H9 (cell line): ENCODE measurements at regions not wholly inside any gene's neighbourhood (a gene's known extent, or its start where the extent isn't known, plus 50 kb on each side); places are given as distances from the start of the nearest gene placed in this dataset.

Source experiments
- DNase-seq: peaks from one replicate; pipeline ENCODE4 v3.0.0-alpha.2; 2017
- H2AFZ ChIP-seq: one replicate; pipeline ENCODE4 v1.6.1; 2013; ENCODE audit warnings: mild to moderate bottlenecking, low read length, control low read depth, moderate library complexity
- H2AK5ac ChIP-seq: 2 replicates; pipeline ENCODE4 v1.6.1; 2013; ENCODE audit warnings: low read length, control low read depth, mixed read lengths; ENCODE audit not compliant: insufficient read length
- H2BK120ac ChIP-seq: one replicate; pipeline ENCODE4 v1.6.1; 2013; ENCODE audit warnings: low read depth, mild to moderate bottlenecking, low read length, control low read depth, inconsistent platforms; ENCODE audit not compliant: poor library complexity, severe bottlenecking
- H2BK12ac ChIP-seq: 2 replicates; pipeline ENCODE4 v1.6.1; 2013; ENCODE audit warnings: low read length, control low read depth, mixed read lengths, low read depth; ENCODE audit not compliant: insufficient read length
- H2BK15ac ChIP-seq: 2 replicates; pipeline ENCODE4 v1.6.1; 2013; ENCODE audit warnings: low read depth, low read length, control low read depth
- H2BK20ac ChIP-seq: one replicate; pipeline ENCODE4 v1.6.1; 2013; ENCODE audit warnings: low read depth, mild to moderate bottlenecking, low read length, control low read depth, inconsistent platforms; ENCODE audit not compliant: poor library complexity, severe bottlenecking
- H2BK5ac ChIP-seq: 2 replicates; pipeline ENCODE4 v1.6.1; 2013; ENCODE audit warnings: low read length, control low read depth, mixed read lengths; ENCODE audit not compliant: insufficient read length
- H3K14ac ChIP-seq: 2 replicates; pipeline ENCODE4 v1.6.1; 2013; ENCODE audit warnings: low read length, control low read depth; ENCODE audit not compliant: insufficient read depth
- H3K18ac ChIP-seq: 2 replicates; pipeline ENCODE4 v1.6.1; 2013; ENCODE audit warnings: low read depth, mild to moderate bottlenecking, mixed read lengths, low read length, control low read depth; ENCODE audit not compliant: insufficient read length
- H3K23ac ChIP-seq: 2 replicates; pipeline ENCODE4 v1.6.1; 2013; ENCODE audit warnings: low read length, control low read depth, mixed read lengths, low read depth; ENCODE audit not compliant: insufficient read length
- H3K23me2 ChIP-seq: 2 replicates; pipeline ENCODE4 v1.6.1; 2013; ENCODE audit warnings: low read depth, mild to moderate bottlenecking, mixed read lengths, low read length, control low read depth; ENCODE audit not compliant: insufficient read length, poor library complexity, severe bottlenecking
- H3K27ac ChIP-seq: 2 replicates; pipeline ENCODE4 v1.5.1; 2013; ENCODE audit warnings: low read length, control low read depth, mixed read lengths, low read depth; ENCODE audit not compliant: insufficient read length
- H3K27me3 ChIP-seq: 2 replicates; pipeline ENCODE4 v1.6.1; 2013; ENCODE audit warnings: low read length, control low read depth, inconsistent platforms; ENCODE audit not compliant: insufficient read depth
- H3K4ac ChIP-seq: 2 replicates; pipeline ENCODE4 v1.6.1; 2013; ENCODE audit warnings: low read depth, mild to moderate bottlenecking, control low read depth, inconsistent platforms, low read length, moderate library complexity
- H3K4me1 ChIP-seq: 2 replicates; pipeline ENCODE4 v1.6.1; 2013; ENCODE audit warnings: low read length, control low read depth, inconsistent platforms; ENCODE audit not compliant: insufficient read depth
- H3K4me2 ChIP-seq: 2 replicates; pipeline ENCODE4 v1.6.1; 2013; ENCODE audit warnings: low read length, control low read depth, mixed read lengths; ENCODE audit not compliant: insufficient read length, insufficient read depth
- H3K56ac ChIP-seq: 2 replicates; pipeline ENCODE4 v1.6.1; 2013; ENCODE audit warnings: low read depth, mild to moderate bottlenecking, mixed read lengths, low read length, control low read depth; ENCODE audit not compliant: insufficient read length
- H3K79me1 ChIP-seq: 2 replicates; pipeline ENCODE4 v1.6.1; 2013; ENCODE audit warnings: low read depth, mild to moderate bottlenecking, moderate library complexity, low read length, control low read depth, inconsistent platforms; ENCODE audit not compliant: insufficient read depth, poor library complexity, severe bottlenecking
- H3K79me2 ChIP-seq: 2 replicates; pipeline ENCODE4 v1.6.1; 2013; ENCODE audit warnings: low read length, control low read depth, inconsistent platforms; ENCODE audit not compliant: insufficient read depth
- H3K9ac ChIP-seq: 2 replicates; pipeline ENCODE4 v1.6.1; 2013; ENCODE audit warnings: low read length, control low read depth, mixed read lengths; ENCODE audit not compliant: insufficient read length; ENCODE audit errors: extremely low read depth
- H3K9me3 ChIP-seq: one replicate; pipeline ENCODE4 v1.6.1; 2013; ENCODE audit warnings: low read depth, low read length, inconsistent platforms; ENCODE audit not compliant: control insufficient read depth
- H3T11ph ChIP-seq: one replicate; pipeline ENCODE4 v1.6.1; 2013; ENCODE audit warnings: mild to moderate bottlenecking, low read length, control low read depth, inconsistent platforms
- H4K20me1 ChIP-seq: one replicate; pipeline ENCODE4 v1.6.1; 2013; ENCODE audit not compliant: control insufficient read depth, insufficient read length, insufficient read depth
- H4K5ac ChIP-seq: 2 replicates; pipeline ENCODE4 v1.6.1; 2013; ENCODE audit warnings: low read depth, mild to moderate bottlenecking, mixed read lengths, low read length, control low read depth; ENCODE audit not compliant: insufficient read length
- H4K8ac ChIP-seq: replicated peaks from 2 replicates; pipeline ENCODE4 v1.6.1; 2013; ENCODE audit warnings: low read length, control low read depth, mixed read lengths, low read depth; ENCODE audit not compliant: insufficient read length
- H4K91ac ChIP-seq: 2 replicates; pipeline ENCODE4 v1.6.1; 2013; ENCODE audit warnings: low read depth, mild to moderate bottlenecking, moderate library complexity, mixed read lengths, low read length, control low read depth; ENCODE audit not compliant: insufficient read length
- H3K27ac Mint-ChIP-seq, 3 experiments: 2 replicates in 2 of 3; 3 replicates in 1 of 3; pipeline ENCODE4 v1.8.0; 2020 to 2021; ENCODE audit warnings: mixed read lengths in 3 of 3, mild to moderate bottlenecking in 1 of 3, moderate library complexity in 1 of 3
- H3K27me3 Mint-ChIP-seq: 2 replicates; pipeline ENCODE4 v1.8.0; 2021; ENCODE audit warnings: low read depth, mild to moderate bottlenecking, moderate library complexity, mixed read lengths
- H3K36me3 Mint-ChIP-seq, 3 experiments: 2 replicates in 2 of 3; 3 replicates in 1 of 3; pipeline ENCODE4 v1.8.0; 2020 to 2021; ENCODE audit warnings: low read depth in 3 of 3, mixed read lengths in 3 of 3; ENCODE audit not compliant: insufficient read depth in 1 of 3
- H3K4me1 Mint-ChIP-seq, 2 experiments: 2 replicates each; pipeline ENCODE4 v1.8.0; 2020; ENCODE audit warnings: mixed read lengths in 2 of 2
- H3K4me3 Mint-ChIP-seq, 2 experiments: 2 replicates in 1 of 2; 3 replicates in 1 of 2; pipeline ENCODE4 v1.8.0; 2020 to 2021; ENCODE audit warnings: mild to moderate bottlenecking in 2 of 2, mixed read lengths in 2 of 2, moderate library complexity in 1 of 2
- H3K9me3 Mint-ChIP-seq, 2 experiments: 2 replicates in 1 of 2; 3 replicates in 1 of 2; pipeline ENCODE4 v1.8.0; 2020; ENCODE audit warnings: mild to moderate bottlenecking in 2 of 2, mixed read lengths in 2 of 2, moderate library complexity in 1 of 2
- CTCF ChIP-seq: fragments of 200-600 bp; sonication (generic); conservative IDR thresholded peaks from 3 replicates; pipeline ENCODE4 v1.8.0; 2021; ENCODE audit warnings: antibody characterized with exemption, mild to moderate bottlenecking
- WGBS: extraction: QIAGEN DNeasy Blood & Tissue Kit; methylation state at CpG from one replicate; pipeline ENCODE4 v1.1.7; 2013; ENCODE audit warnings: missing lambda C conversion rate, low lambda C conversion rate, mixed read lengths; ENCODE audit not compliant: insufficient read length; ENCODE audit errors: extremely low coverage; 5-methylcytosine and 5-hydroxymethylcytosine counted together

GRCh38 chr2:235211056-235211455, 259.2 kb downstream of the SH3BP4 start:
- H3K4me3 Mint-ChIP-seq = no peak overlapping the region
- Histone ChIP-seq H3K9ac (no peak overlapping the region), H2BK12ac (no peak overlapping the region)

More at GRCh38 chr2:235211056-235211455, 259.2 kb downstream of the SH3BP4 start:
- H3K9me3 ChIP-seq = no peaks in the 10 kb centered on the region
- no peak overlapping the region for H2AFZ ChIP-seq
- no peak overlapping the region for H2BK15ac ChIP-seq
- TF ChIP-seq CTCF = no peak
- H4K8ac ChIP-seq = no peak overlapping the region
- no peak overlapping the region for H3K56ac ChIP-seq
- H3K23ac ChIP-seq = no peak overlapping the region
- peaks cover 3 to 7% of the 10 kb centered on the region in 2 experiments for H3K9me3 Mint-ChIP-seq
- no peak overlapping the region for H2AK5ac ChIP-seq
- no peaks in the 10 kb centered on the region for H3K27me3 ChIP-seq
- H3T11ph ChIP-seq = no peak overlapping the region
- DNase-seq = no peak
- no peak overlapping the region for H2BK5ac ChIP-seq
- H3K23me2 ChIP-seq = no peaks in the 10 kb centered on the region
- no peaks in the 10 kb centered on the region for H3K4me1 ChIP-seq
- no peak overlapping the region for H4K91ac ChIP-seq
- H3K4ac ChIP-seq = no peak overlapping the region
- no peaks in the 10 kb centered on the region for H4K20me1 ChIP-seq
- H4K5ac ChIP-seq = no peak overlapping the region
- no peaks in the 10 kb centered on the region for H3K79me1 ChIP-seq
- peaks cover 0 to 4% (median 2%) of the 10 kb centered on the region in 3 experiments; a peak in 4 of 7 replicates for H3K36me3 Mint-ChIP-seq
- peaks cover 39% of the 10 kb centered on the region for H3K27me3 Mint-ChIP-seq
- H3K14ac ChIP-seq = no peak overlapping the region
- peaks cover 38 to 39% of the 10 kb centered on the region in 2 experiments for H3K4me1 Mint-ChIP-seq
- WGBS = no CpG with 5 or more reads among the region's 2 CpGs
- H3K4me2 ChIP-seq = no peak overlapping the region
- H2BK120ac ChIP-seq = no peak overlapping the region
- H2BK20ac ChIP-seq = no peak overlapping the region
- no peak overlapping the region for H3K27ac ChIP-seq
- no peak overlapping the region for H3K27ac Mint-ChIP-seq
- no peak overlapping the region for H3K18ac ChIP-seq
- H3K79me2 ChIP-seq = no peaks in the 10 kb centered on the region
